GF-D8 (cell line): ENCODE measurements at regions not wholly inside any gene's neighbourhood (a gene's known extent, or its start where the extent isn't known, plus 50 kb on each side); places are given as distances from the start of the nearest gene placed in this dataset.

Experiments used
- DNase-seq: peaks from one replicate; lab custom pipeline; 2025; lab: John Stamatoyannopoulos, UW

DNA sequence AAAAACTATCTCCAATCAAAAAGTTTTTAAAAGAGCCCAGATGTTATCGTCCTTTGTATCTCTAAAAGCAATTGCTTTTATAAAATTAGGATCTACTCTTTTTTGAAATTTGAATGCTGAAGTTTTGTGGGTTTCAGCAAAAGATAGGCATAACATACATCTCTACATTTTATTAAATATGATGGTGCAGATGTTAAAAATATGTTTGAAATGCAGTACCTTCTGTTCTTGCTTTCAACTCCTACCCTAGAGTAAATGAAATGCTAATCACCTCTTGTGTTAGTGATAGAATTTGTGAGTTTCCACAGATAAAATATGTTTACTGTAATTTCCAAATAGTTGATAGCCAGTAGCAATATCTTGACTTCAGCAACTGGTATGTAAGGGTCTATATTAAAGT, 95.7 kb upstream of the VPREB1 start:
- DNase-seq = no peak

- no peak for DNase-seq
These were observed 99.7 kb upstream of the VPREB1 start for GRCh38 chr22:22144858-22145257.

DNA sequence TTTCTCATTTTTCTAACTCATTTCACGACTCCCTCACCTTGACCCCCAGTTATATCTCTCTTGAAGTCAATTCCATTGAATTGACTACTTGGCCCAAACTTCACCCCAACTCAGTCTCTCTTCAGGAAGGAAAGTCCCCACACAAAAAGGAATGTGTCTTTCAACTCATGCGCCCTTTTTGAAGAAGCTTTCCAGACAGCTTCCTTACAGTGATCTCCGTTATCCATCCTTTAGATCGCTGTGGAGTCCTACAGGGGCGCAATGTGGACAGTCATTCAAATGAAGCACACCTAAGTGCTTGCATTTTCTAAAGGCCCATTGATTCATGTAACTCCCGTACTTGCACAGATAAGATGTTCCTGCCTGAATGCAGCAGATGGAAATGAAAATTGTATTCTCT, 101.1 kb upstream of the VPREB1 start:
- DNase-seq = no peak

- DNase-seq = no peak
These were observed 101.9 kb upstream of the VPREB1 start for GRCh38 chr22:22142661-22143060.

- no peak for DNase-seq
These were observed 102.6 kb upstream of the VPREB1 start for GRCh38 chr22:22141771-22142591.

DNA sequence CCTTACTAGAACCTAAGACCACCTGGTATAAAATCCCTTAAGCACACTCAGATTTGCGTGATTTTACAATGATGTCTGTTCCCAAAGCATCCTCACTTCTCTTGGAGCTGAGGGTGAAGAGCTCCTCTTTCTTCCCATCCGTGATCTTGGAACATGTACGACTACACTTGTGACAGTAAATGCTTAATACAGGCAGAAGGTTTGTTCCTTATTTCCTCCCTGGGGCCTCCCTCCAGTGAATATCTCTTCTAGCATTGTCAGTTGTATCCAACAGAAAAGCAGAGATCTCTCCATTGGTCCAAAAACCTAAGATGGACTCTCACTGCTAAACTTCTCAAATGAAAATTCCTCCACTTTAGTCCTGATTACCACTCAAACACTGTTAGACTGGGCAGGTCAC, 103.6 kb upstream of the VPREB1 start:
- DNase-seq = no peak

DNA sequence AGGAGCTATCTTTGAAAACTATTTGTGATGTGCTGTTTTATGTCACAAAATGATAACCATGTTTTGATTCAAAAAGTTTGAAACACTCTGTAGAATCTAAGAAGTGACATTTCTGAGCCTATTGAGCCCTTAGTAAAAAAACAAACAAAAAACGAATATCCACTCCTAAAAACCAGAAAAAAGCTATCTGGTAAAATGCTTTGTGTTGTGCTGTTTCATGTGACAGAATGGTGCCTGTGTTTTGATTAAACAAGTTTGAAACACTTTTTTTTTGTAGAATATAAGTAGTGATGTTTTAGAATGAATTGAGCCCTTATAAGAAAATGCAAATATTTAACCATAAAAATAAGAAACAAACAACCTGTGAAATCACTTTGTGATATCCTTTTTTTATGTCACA, 105.2 kb upstream of the VPREB1 start:
- DNase-seq = no peak

- DNase-seq = no peak
These were observed 105.7 kb upstream of the VPREB1 start for GRCh38 chr22:22138915-22139314.

DNA sequence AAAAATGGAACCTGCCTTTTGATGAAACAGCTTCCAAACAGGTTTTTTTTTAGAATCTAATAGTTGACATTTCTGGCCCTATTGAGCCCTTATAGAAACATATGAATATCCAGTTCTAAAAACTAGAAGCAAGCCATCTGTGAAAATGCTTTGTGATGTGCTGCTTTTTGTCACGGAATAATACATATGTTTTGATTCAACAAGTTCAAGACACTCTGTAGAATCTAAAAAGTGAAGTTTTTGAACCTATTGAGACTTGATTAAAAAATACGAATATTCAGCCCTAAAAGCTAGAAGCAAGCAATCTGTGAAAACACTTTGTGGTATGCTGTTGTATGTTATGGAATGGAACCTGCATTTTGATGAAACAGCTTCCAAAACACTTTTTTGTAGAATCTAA, 106.7 kb upstream of the VPREB1 start:
- DNase-seq = no peak

- DNase-seq = no peak
These were observed 110.7 kb upstream of the VPREB1 start for GRCh38 chr22:22133910-22134309.

DNA sequence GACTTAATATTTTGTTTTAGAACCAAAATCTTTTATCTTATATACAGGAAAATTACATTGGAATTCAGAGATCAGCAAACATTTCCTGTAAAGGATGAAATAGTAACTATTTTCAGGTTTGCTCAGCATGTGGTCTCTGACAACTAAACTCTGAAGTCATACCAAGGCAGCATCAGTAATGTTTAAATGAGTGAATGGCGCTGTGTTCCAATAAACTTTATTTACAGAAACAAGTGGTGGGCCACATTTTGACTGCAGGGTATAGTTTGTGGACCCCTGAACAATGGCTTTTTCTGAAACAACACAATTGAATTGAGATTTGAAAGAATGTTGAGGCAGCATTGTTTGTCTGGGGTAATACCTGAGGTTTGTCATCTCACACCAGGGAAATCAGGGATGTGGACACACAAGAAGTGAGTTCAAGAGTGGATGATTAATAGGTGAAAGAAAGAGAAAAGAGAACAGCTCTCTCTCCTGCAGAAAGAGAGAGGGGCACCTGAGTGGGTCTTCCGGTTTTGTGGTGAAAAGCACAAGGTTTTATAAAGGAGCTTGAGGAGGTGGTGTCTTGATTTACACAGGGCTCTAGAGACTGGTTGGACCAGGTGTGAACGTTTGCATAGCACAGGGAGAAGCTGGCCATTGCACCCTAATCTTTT, 113.5 kb upstream of the VPREB1 start:
- DNase-seq = no peak

DNA sequence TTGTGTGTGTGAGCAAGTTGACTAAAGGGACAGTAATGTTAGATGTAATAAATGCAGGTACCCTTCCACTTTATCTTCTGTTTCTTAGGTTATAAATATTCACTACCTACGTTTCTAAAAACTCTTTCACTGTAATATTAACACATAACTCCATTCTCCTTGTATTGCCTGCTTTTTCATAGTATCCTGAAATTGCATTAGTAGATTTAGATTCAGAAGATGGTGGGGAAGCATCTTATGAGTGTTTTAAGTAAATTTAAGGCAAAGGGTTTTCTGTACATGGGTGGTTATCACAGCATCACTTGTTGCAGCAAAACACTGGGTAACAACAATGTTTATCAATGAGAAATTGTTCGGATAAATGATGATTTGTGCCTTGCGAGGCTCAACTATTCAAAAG, 115.2 kb upstream of the VPREB1 start:
- DNase-seq = no peak

DNA sequence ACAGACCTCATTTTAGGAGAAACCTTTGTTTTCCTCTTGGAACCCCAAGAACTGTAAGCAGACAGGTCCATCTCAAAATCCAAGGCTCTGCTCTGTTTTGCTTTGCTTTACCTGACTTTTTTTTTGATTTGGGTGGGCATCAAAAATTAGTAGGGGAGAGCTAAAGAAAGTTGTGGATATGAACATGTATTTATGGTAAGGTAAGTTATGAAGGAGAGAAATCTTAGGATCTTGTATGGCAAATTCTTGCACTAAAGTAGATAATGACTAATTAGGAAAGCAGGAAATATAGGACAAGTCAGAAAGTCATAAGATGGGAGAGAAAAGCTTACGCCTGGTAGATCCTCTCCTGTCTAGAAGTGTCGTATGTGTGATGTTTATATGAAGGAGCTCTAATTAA, 116.1 kb upstream of the VPREB1 start:
- no peak for DNase-seq

- DNase-seq = no peak
These were observed 117.5 kb upstream of the VPREB1 start for GRCh38 chr22:22127100-22127499.

GRCh38 chr22:22125579-22126468, 118.8 kb upstream of the VPREB1 start:
- DNase-seq = no peak

GRCh38 chr22:22125028-22125578, 119.5 kb upstream of the VPREB1 start:
- DNase-seq = no peak

DNA sequence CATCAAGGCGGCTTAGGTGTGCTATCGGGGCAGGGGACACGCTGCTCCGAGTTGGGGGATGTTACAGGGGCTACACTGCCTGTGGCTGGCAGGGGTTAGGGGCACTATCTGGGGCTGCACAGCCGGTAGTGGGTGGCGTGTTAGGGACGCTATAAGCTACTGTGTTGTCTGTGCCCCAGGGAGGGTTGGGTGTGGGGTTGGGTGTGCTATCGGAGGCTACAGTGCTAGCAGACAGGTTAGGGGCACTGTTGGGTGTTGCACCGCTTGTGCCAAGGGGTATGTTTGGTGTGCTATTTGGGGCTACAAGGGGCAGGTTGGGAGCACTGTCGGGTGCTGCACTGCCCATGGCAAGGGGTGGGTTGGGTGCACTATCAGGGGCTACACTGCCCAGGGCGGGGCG, 120.2 kb upstream of the VPREB1 start:
- DNase-seq = no peak

- no peak for DNase-seq
These were observed 120.7 kb upstream of the VPREB1 start for GRCh38 chr22:22123960-22124278.

DNA sequence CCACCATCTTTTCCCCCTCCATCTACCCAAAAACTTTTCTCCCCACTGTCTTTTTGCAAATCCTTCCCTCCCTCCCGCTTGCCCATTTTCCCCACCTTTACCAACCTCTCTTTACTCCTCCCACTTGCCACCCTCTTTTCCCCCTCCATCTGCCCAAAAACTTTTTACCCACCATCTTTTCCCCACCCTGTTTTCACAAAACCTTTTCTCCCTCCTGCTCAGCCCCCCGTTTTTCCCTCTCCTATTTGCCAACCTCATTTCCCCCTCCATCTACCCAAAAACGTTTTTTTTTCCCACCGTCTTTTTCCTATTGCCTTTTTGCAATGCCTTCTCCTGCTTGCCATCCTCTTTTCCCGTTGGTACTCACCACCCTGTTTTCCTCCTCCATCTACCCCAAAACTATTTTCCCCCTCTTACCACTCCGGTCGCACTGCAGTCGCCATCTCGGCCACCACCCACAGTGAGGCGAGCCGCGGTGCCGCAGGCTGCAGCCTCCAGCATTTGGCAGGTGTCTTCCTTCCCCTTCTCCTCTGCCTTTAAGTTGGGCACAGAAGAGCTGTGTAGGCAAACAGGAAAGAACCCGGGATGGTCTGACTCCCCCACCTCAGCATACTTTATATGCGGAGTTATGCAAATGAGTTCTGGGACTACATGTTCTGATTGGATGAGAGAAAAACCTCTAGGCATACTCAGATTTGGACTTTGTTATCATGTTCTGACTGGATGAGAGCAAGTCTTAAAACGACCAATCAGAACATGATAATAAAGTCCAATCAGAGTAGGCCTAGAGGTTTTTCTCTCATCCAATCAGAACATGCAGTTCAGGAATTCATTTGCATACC, 121.2 kb upstream of the VPREB1 start:
- DNase-seq = no peak

DNA sequence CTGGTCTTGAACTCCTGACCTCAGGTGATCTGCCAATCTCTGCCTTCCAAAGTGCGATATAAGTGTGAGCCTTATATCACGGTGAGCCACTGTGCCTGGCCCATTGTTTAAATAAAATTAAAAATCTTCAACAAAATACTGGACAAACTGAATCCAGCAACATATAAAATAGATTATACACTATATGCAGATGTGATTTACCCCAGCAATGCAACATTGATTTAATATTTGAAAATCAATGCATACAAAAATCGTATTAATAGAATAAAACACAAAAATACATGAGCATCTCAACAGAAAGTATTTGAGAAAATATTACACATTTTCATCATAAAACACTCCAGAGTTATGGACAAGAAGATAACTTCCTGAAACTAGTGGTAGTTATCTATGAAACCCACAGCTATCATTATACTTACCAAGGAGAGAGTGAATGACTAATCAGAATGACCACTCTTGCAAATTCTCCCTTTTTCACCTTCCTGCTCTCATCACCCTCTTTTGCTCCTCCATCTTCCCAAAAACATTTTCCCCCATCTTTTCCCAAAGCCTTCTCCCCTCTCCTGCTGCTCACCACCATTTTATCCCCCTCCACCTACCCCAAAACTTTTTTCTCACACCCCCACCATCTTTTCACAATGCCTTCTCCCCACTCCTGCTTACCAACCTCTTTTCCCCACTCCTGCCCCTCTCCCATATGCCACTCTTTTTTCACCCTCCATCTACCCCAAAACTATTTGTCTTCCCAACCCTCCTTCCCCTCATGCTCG, 122.1 kb upstream of the VPREB1 start:
- DNase-seq = no peak

DNA sequence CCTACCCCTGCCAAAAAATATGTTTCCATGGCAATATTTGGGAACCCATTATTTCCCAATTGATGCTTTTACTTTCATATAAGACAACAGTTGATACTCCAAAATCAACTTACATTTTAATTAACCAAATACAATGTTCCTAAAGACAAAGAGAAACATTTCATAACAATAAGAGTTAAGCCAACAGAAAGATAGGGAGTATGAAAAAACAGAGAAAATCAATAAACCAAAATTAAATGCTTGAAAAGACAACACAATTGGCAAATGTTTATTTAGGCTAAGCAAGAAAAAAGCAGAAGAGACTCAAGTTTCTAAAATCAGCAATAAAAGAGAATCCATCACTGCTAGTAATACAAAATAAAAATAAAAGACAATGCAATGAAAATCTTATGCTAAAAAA, 123.1 kb upstream of the VPREB1 start:
- no peak for DNase-seq
